ENCODE measurements at regions not wholly inside any gene's neighbourhood (a gene's known extent, or its start where the extent isn't known, plus 50 kb on each side); places are given as distances from the start of the nearest gene placed in this dataset.

- POLR2A ChIA-PET = no interaction called here
- no peak overlapping the region for H3K27ac Mint-ChIP-seq
- H3K4me3 Mint-ChIP-seq = no peak overlapping the region
- H3K27me3 Mint-ChIP-seq = peaks cover 7 to 20% (median 16%) of the 10 kb centered on the region in 5 donors
- H3K36me3 Mint-ChIP-seq = no peaks in the 10 kb centered on the region
- H3K4me1 Mint-ChIP-seq = no peaks in the 10 kb centered on the region
- ATAC-seq = no peak
- peaks cover 0 to 3% (median 0%) of the 10 kb centered on the region in 9 donors for H3K9me3 Mint-ChIP-seq
- no peak for DNase-seq
Measured at GRCh38 chr6:8155259-8156012, 53.1 kb upstream of the EEF1E1 start.

Data from naive thymus-derived CD8-positive, alpha-beta T cell (primary cell).